ENCODE measurements at regions not wholly inside any gene's neighbourhood (a gene's known extent, or its start where the extent isn't known, plus 50 kb on each side); places are given as distances from the start of the nearest gene placed in this dataset.

DNA sequence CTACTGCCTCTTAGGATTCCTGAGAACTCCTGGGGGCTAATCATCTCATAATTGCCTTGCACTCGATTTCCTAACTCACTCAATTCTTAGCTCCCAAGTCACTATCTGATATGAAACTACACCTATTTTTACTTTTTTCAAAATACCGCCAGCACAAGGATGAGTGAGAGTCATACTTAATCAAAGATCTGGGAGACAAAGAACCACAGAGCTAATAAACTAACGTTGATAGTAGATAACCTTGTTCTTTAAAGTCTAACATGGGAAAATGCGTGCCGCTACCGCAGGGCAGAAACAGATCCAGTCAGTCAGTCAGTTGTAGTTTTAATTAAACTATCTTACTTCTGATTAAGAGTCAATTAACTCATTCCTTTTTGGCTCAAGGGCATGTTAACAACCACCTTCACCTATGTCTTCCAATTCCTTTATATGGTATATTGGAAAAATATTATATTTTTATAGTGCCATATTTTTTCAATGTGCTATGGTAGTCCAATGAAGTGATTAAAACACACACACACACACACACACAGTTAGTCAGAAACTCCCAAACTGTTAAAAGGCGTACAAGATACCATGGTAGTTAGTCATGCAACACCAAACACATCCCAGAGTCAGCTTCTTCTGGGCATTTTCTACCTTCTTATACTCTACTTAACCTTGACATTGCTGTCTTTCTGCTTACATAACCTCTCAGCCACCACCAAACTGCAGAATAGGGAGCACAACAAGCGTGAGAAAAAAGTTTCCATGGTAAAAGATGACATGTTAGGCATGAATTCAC lies 114.0 kb downstream of the KLHL28 start (continued):
- TF ChIP-seq PKNOX1 (IDR thresholded peaks at IDR 0.05) (no peak), L3MBTL2 (IDR thresholded peaks at IDR 0.05) (no peak)

- ChIA-PET POLR2A (interaction anchor here (1.0 kb wide), 1 partner anchor 17 kb away, joined by 4 read pairs; no protein-coding TSS in a partner anchor), CTCF (ENCODE audit: low intra/inter-chr PET ratio) (no interaction called here)
- ATAC-seq: peak; percentile 66; the same call in 2 of the 3 replicates
- TF ChIP-seq MTA3 (IDR thresholded peaks at IDR 0.05; ENCODE audit: borderline replicate concordance) (no peak), RB1 (IDR thresholded peaks at IDR 0.05; ENCODE audit: low read depth) (no peak), ARNT (IDR thresholded peaks at IDR 0.05) (no peak)
- TF ChIP-seq, protein P1, sequence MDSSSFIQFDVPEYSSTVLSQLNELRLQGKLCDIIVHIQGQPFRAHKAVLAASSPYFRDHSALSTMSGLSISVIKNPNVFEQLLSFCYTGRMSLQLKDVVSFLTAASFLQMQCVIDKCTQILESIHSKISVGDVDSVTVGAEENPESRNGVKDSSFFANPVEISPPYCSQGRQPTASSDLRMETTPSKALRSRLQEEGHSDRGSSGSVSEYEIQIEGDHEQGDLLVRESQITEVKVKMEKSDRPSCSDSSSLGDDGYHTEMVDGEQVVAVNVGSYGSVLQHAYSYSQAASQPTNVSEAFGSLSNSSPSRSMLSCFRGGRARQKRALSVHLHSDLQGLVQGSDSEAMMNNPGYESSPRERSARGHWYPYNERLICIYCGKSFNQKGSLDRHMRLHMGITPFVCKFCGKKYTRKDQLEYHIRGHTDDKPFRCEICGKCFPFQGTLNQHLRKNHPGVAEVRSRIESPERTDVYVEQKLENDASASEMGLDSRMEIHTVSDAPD (CRISPR knock-in tag; IDR thresholded peaks at IDR 0.05): no peak
- TF ChIP-seq, protein P2, sequence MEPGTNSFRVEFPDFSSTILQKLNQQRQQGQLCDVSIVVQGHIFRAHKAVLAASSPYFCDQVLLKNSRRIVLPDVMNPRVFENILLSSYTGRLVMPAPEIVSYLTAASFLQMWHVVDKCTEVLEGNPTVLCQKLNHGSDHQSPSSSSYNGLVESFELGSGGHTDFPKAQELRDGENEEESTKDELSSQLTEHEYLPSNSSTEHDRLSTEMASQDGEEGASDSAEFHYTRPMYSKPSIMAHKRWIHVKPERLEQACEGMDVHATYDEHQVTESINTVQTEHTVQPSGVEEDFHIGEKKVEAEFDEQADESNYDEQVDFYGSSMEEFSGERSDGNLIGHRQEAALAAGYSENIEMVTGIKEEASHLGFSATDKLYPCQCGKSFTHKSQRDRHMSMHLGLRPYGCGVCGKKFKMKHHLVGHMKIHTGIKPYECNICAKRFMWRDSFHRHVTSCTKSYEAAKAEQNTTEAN (CRISPR knock-in tag; IDR thresholded peaks at IDR 0.05): no peak
Observed at GRCh38 chr14:44846232-44846824, 115.4 kb downstream of the KLHL28 start.

More at GRCh38 chr14:44846232-44846824, 115.4 kb downstream of the KLHL28 start:
- Histone ChIP-seq H3K27ac (ENCODE audit: extremely low read depth, low read depth, low read length) (no peak overlapping the region), H3K36me3 (ENCODE audit: control insufficient read depth, insufficient read depth, low read length) (no peaks in the 10 kb centered on the region), H3K9me3 (replicated peaks; ENCODE audit: control insufficient read depth, insufficient read depth, low read depth, low read length) (no peaks in the 10 kb centered on the region), H3K79me2 (ENCODE audit: control insufficient read depth, insufficient read depth, low read length) (no peaks in the 10 kb centered on the region), H4K20me1 (replicated peaks; ENCODE audit: control insufficient read depth, insufficient read depth, low read length) (no peaks in the 10 kb centered on the region), H3K4me3 (no peak overlapping the region), H3K9ac (ENCODE audit: insufficient read depth in 1 of 2, low read depth in 2 of 2, low read length in 2 of 2) (no peak overlapping the region), H3K4me2 (ENCODE audit: insufficient read depth, low read length) (no peak overlapping the region), H3K4me1 (replicated peaks in 1 of 2; ENCODE audit: control insufficient read depth in 2 of 2, insufficient read depth in 2 of 2, low read length in 2 of 2) (no peaks in the 10 kb centered on the region), H3K27me3 (ENCODE audit: control insufficient read depth in 2 of 2, insufficient read depth in 2 of 2, low read length in 2 of 2) (no peaks in the 10 kb centered on the region), H2AFZ (ENCODE audit: low read depth, low read length) (no peak overlapping the region), H3K9me1 (ENCODE audit: control insufficient read depth, insufficient read depth, low read length) (no peaks in the 10 kb centered on the region)
- intact Hi-C loops (cut with micrococcal nuclease) (no loop called here), in situ Hi-C loops (cut with MboI) (no loop called here)
- 0% methylated on average over 4 of the region's 4 CpGs for WGBS (ENCODE audit: insufficient coverage, low coverage, missing lambda C conversion rate)
- FAIRE-seq (peak; percentile 59), DNase-seq (ENCODE audit: extremely low read depth in 1 of 4, low spot score in 3 of 4) (peak; percentile 20 to 40 (median 20))
- no TSS peak for BruUV-seq (replicated peaks)

Measured in K562 (cell line).